ENCODE measurements at regions not wholly inside any gene's neighbourhood (a gene's known extent, or its start where the extent isn't known, plus 50 kb on each side); places are given as distances from the start of the nearest gene placed in this dataset.

DNA sequence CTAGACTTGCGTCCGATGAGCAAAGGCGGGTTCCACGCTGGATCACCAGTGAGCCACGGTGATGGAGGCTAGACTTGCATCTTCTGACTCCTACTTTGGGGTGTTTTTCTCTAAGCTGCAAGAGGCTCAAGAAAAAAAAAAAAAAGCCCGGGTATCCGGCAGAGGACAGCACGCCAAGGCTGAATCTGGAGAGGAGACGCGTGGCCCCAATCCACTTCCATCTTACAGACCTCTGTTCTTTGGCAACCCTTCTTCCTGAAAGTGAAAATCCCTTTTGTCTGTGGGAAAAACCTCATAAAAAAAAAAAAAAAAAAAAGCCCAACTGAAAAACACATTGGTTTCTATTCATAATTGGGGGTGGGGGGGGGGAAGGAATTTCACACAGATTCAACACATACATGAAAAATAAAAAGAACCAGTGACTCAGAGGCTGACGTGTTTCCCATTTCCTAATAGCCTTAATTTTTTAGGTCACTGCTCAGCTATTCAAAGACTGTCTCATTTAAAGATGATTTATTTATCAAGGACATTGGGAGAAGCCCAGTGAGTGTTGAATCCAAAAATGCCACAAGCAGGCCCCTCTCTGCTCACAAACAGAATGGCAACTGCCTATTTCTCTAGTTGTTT lies 258.3 kb downstream of the FOXL1 start:
- TF ChIP-seq GATA2 (IDR thresholded peaks at IDR 0.05; ENCODE audit: low read depth, low read length) (no peak), GATA3 (IDR thresholded peaks at IDR 0.05; ENCODE audit: low read depth, low read length) (no peak)
